Thymus (tissue), 11 donors: ENCODE measurements at regions not wholly inside any gene's neighbourhood (a gene's known extent, or its start where the extent isn't known, plus 50 kb on each side); places are given as distances from the start of the nearest gene placed in this dataset.

Experiments
- DNase-seq, 9 donors: peaks; one replicate each; pipeline ENCODE4 v3.0.0-alpha.2; 2013; ENCODE audit warnings: low spot score in 9 of 9, low read depth in 6 of 9, missing footprints in 1 of 9
- H3K27ac ChIP-seq, 2 donors: one replicate each; pipeline ENCODE4 v1.5.1; 2013; ENCODE audit warnings: control low read depth in 1 of 2, low read depth in 1 of 2, low read length in 1 of 2, mild to moderate bottlenecking in 1 of 2, moderate library complexity in 1 of 2
- H3K27me3 ChIP-seq, 2 donors: one replicate each; pipeline ENCODE4 v1.5.1; 2013; ENCODE audit warnings: low read length in 1 of 2; ENCODE audit not compliant: control insufficient read depth in 2 of 2, insufficient read depth in 1 of 2
- H3K36me3 ChIP-seq, 2 donors: one replicate each; pipeline ENCODE4 v1.5.1; 2013; ENCODE audit warnings: low read length in 1 of 2, mild to moderate bottlenecking in 1 of 2, moderate library complexity in 1 of 2; ENCODE audit not compliant: control insufficient read depth in 2 of 2, insufficient read depth in 2 of 2
- H3K4me1 ChIP-seq, 2 donors: one replicate each; pipeline ENCODE4 v1.5.1; 2013; ENCODE audit warnings: low read length in 2 of 2; ENCODE audit not compliant: control insufficient read depth in 2 of 2, insufficient read depth in 2 of 2
- H3K4me3 ChIP-seq, 2 donors: one replicate each; pipeline ENCODE4 v1.5.1; 2013; ENCODE audit warnings: low read length in 2 of 2, control low read depth in 1 of 2, mild to moderate bottlenecking in 1 of 2
- H3K9me3 ChIP-seq, 2 donors: one replicate each; pipeline ENCODE4 v1.5.1; 2013; ENCODE audit warnings: low read length in 1 of 2, mild to moderate bottlenecking in 1 of 2; ENCODE audit not compliant: control insufficient read depth in 2 of 2, insufficient read depth in 1 of 2
- WGBS: extraction: QIAGEN DNeasy Blood & Tissue Kit; methylation state at CpG from one replicate; pipeline ENCODE4 v1.1.7; 2013; 5-methylcytosine and 5-hydroxymethylcytosine counted together
- donor health status: healthy.

- Histone ChIP-seq H3K9me3 (peaks cover 1 to 8% of the 10 kb centered on the region in 2 donors), H3K27ac (no peak overlapping the region), H3K27me3 (no peaks in the 10 kb centered on the region), H3K4me3 (no peak overlapping the region), H3K36me3 (no peaks in the 10 kb centered on the region), H3K4me1 (no peaks in the 10 kb centered on the region)
- no peak for DNase-seq
These were observed 127.4 kb downstream of the VAPA start for GRCh38 chr18:10041180-10041579.

- Histone ChIP-seq H3K27ac (no peak overlapping the region), H3K4me3 (no peak overlapping the region), H3K27me3 (no peaks in the 10 kb centered on the region), H3K36me3 (no peaks in the 10 kb centered on the region), H3K4me1 (no peaks in the 10 kb centered on the region), H3K9me3 (peaks cover 1 to 8% of the 10 kb centered on the region in 2 donors)
- WGBS = 98% methylated on average over 5 of the region's 5 CpGs
- DNase-seq = no peak
These were observed 128.7 kb downstream of the VAPA start for GRCh38 chr18:10042492-10042891.

DNA sequence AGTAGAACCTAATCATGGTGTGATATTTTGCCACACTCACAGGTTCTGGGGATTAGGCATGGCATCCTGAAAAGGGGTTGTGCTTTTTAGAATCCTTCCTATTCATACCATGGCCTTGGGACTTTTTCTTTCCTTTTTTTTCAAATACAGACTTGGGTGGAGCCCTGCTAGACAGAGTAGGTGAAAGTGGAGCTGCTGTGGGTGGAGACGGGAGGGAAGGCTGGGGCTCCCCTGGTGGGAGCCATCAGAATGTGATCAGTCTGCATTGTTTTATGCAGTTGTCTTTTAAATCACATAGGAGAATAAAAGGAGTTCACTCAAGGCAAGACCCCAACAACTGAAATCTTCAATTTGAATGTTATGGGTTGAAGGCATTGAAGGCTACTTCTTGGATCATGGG lies 130.2 kb downstream of the VAPA start:
- 97% methylated on average over 1 of the region's 1 CpG for WGBS
- Histone ChIP-seq H3K27me3 (no peaks in the 10 kb centered on the region), H3K27ac (no peak overlapping the region), H3K4me3 (no peak overlapping the region), H3K9me3 (peaks cover 1 to 8% of the 10 kb centered on the region in 2 donors), H3K4me1 (no peaks in the 10 kb centered on the region), H3K36me3 (no peaks in the 10 kb centered on the region)
- DNase-seq = no peak

DNA sequence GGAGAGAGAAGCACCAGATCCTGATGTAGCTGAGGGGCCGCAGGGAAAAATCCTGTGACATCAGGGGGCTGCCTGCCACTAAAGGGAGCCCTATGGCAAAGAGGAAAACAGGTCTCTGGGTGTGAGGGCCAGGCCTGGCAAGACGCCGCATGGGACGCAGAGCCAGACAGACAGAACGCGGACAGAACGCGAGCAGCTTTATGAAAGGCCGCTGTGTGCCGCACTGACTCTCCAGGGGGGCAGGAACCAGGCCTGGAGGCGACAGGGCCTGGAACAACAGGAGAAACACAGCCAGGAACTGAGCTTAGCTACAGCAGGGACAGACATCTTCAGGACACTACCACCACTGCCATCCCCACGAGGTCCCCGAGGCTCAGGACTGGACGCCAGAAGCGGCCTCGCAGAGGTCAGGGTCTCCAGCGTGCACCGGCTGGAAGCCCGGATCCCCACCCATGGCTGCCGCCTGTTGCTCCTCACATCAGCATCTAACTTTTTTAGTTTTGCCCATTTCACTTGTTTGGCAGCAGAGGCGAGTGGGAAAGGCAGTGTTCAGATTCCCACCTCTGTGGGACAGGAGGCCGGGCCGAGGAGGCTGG lies 131.6 kb downstream of the VAPA start:
- 97% methylated on average over 23 of the region's 23 CpGs for WGBS
- DNase-seq = no peak
- no peaks in the 10 kb centered on the region for H3K36me3 ChIP-seq
- H3K9me3 ChIP-seq = peaks cover 1 to 8% of the 10 kb centered on the region in 2 donors
- H3K27me3 ChIP-seq = no peaks in the 10 kb centered on the region
- H3K27ac ChIP-seq = no peak overlapping the region
- no peaks in the 10 kb centered on the region for H3K4me1 ChIP-seq
- H3K4me3 ChIP-seq = no peak overlapping the region

DNA sequence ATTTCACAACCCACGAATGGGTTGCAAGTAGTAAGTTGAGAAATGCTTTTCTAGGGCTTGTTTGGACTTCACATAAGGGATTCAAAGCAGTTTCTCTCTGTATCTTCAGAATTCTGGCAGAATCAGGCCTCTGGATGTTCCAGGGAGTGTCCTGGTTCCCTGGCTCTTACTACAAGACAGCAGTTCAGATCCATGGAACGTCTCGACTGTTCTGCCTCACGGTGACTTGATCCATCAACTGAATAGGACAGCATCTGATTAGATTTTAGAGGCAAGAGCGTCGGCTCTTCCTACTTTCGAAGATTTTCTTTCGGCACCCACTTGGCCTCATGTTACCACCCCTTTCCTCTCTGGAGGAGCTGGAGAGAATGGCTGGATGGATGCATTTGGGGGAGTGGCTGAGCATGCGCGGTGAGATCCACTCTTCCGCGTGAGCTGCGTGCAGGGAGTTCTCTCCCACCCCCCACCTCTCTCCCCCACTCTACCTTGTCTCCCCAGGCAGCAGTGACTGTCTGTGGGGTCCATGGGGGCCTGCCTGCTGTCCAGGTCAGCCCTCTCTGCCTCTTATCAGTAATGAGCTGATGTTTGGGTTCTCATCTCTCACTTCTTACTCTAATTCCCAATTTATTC lies 132.5 kb downstream of the VAPA start:
- no peak for DNase-seq

GRCh38 chr18:10047237-10047636 lies 133.4 kb downstream of the VAPA start:
- Histone ChIP-seq H3K36me3 (no peaks in the 10 kb centered on the region), H3K27me3 (no peaks in the 10 kb centered on the region), H3K9me3 (peaks cover 1 to 3% of the 10 kb centered on the region in 2 donors), H3K27ac (no peak overlapping the region), H3K4me3 (no peak overlapping the region), H3K4me1 (no peaks in the 10 kb centered on the region)
- WGBS = 96% methylated on average over 6 of the region's 6 CpGs
- DNase-seq = no peak

More for the DNA sequence above, 132.5 kb downstream of the VAPA start:
- no peak overlapping the region for H3K4me3 ChIP-seq
- H3K36me3 ChIP-seq = no peaks in the 10 kb centered on the region
- 97% methylated on average over 13 of the region's 13 CpGs for WGBS
- H3K27me3 ChIP-seq = no peaks in the 10 kb centered on the region
- no peaks in the 10 kb centered on the region for H3K4me1 ChIP-seq
- H3K27ac ChIP-seq = no peak overlapping the region
- H3K9me3 ChIP-seq = peaks cover 1 to 7% of the 10 kb centered on the region in 2 donors

DNA sequence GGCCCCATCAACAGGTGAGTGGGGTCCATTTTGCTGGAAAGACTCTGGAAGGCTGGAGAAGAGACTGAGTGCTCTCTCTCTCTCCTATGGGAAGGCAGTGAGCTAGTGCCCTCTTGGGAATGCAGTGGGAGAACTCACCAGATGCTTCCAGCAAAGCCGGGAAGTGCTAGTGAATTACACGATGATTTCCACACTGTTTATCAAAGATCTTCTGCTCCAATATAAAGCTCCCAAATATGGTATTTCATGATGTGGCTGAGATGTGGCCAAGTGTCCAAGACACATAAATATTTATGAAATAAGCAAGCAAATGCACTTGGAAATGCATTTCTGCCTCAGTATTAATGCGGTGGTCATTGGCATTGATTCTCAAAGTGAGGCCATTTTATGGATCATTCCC lies 135.9 kb downstream of the VAPA start:
- 97% methylated on average over 3 of the region's 3 CpGs for WGBS
- DNase-seq = no peak
- H3K27ac ChIP-seq = no peak overlapping the region

DNA sequence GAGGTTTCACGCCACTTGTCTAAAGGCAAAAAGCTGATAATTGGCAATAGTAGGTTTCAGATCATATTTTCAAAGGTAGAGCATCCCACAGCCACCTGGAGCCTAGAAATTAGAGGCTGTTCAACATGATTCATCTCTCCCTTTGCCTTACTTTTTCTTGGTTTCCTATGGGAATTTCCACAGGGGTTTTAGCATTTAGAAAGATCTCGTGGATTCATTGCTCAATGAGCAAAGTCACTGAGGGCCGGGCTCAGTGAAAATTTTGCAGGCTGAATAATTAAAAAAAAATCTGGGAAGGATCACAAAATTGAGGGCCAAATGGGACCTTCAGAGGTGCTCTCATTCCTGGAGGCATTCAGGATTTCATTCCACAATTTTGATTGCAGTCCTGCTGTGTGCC lies 137.1 kb downstream of the VAPA start:
- no peaks in the 10 kb centered on the region for H3K4me1 ChIP-seq
- H3K27ac ChIP-seq = no peak overlapping the region
- no peaks in the 10 kb centered on the region for H3K36me3 ChIP-seq
- no peak for DNase-seq
- H3K4me3 ChIP-seq = no peak overlapping the region
- H3K27me3 ChIP-seq = no peaks in the 10 kb centered on the region
- no peaks in the 10 kb centered on the region for H3K9me3 ChIP-seq
- 97% methylated on average over 3 of the region's 3 CpGs for WGBS

More for the DNA sequence above, 135.9 kb downstream of the VAPA start:
- no peaks in the 10 kb centered on the region for H3K4me1 ChIP-seq
- H3K9me3 ChIP-seq = no peaks in the 10 kb centered on the region
- no peak overlapping the region for H3K4me3 ChIP-seq
- H3K36me3 ChIP-seq = no peaks in the 10 kb centered on the region
- H3K27me3 ChIP-seq = no peaks in the 10 kb centered on the region

DNA sequence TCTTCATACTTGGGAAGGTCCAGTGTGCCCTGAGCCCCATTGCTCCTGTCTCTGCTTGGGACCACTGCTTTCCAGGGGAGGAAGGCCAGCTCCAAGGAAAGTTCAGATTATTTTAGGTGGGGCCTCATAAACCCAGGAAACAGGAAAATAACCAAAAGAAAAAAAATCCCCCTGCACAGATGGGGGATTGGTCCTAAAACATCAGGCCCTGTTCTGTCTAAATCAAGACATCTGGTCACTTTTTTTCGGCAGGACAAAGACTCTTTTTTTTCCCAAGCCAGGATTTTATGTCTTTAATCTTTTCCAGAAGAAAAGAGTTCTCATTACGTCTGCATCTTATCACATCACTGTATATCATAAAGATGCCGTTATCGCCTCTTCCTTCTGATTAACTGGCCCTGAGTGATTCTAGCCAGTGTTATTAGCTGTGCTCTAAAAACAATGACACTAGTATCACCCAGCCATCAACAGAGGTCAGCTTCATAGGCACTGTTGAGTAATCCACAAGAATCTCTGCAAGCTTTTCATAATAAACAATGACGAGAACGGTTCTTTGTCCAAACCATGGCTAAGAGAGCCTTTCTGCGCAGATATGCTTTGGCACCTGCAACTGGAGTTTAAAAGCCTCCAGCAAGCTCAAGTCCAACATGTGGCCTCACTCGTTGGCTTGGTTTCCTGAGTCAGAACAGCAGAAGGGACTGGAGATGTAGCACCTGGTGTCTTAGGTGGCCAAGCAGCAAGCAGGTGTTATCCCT lies 138.2 kb downstream of the VAPA start:
- Histone ChIP-seq H3K36me3 (no peaks in the 10 kb centered on the region), H3K9me3 (no peaks in the 10 kb centered on the region), H3K27me3 (no peaks in the 10 kb centered on the region), H3K4me3 (no peak overlapping the region), H3K27ac (no peak overlapping the region), H3K4me1 (no peaks in the 10 kb centered on the region)
- 87% methylated on average over 8 of the region's 8 CpGs for WGBS
- no peak for DNase-seq
